Spleen (tissue), 11 donors: ENCODE measurements at regions not wholly inside any gene's neighbourhood (a gene's known extent, or its start where the extent isn't known, plus 50 kb on each side); places are given as distances from the start of the nearest gene placed in this dataset.

Experiments
- DNase-seq: peaks from one replicate; pipeline ENCODE4 v3.0.0-alpha.2; 2020
- H3K27ac ChIP-seq, 8 donors: fragments of 200-600 bp; sonication (generic) in 7 of 8; 1 replicate in 4 of 8; 2 replicates in 4 of 8; pipeline versions ENCODE4 v1.5.0 to v1.8.0; 2016 to 2021; ENCODE audit warnings: inconsistent platforms in 4 of 8, mild to moderate bottlenecking in 4 of 8, moderate library complexity in 1 of 8
- H3K27me3 ChIP-seq, 7 donors: fragments of 200-600 bp; sonication (generic) in 6 of 7; replicated peaks in 1 of 7; 1 replicate in 4 of 7; 2 replicates in 3 of 7; pipeline versions ENCODE4 v1.5.0 to v1.8.0; 2016 to 2021; ENCODE audit warnings: inconsistent platforms in 3 of 7, mild to moderate bottlenecking in 1 of 7
- H3K36me3 ChIP-seq, 6 donors: fragments of 200-600 bp; sonication (generic) in 5 of 6; 1 replicate in 4 of 6; 2 replicates in 2 of 6; pipeline versions ENCODE4 v1.5.0 to v1.8.0; 2016 to 2021; ENCODE audit warnings: inconsistent platforms in 2 of 6
- H3K4me1 ChIP-seq, 6 donors: fragments of 200-600 bp; sonication (generic) in 5 of 6; 1 replicate in 3 of 6; 2 replicates in 3 of 6; pipeline versions ENCODE4 v1.5.0 to v1.8.0; 2016 to 2021; ENCODE audit warnings: inconsistent platforms in 3 of 6
- H3K4me3 ChIP-seq, 8 donors: fragments of 200-600 bp; sonication (generic) in 7 of 8; 1 replicate in 4 of 8; 2 replicates in 4 of 8; pipeline versions ENCODE4 v1.5.0 to v1.8.0; 2016 to 2021; ENCODE audit warnings: inconsistent platforms in 4 of 8, mild to moderate bottlenecking in 4 of 8, moderate library complexity in 2 of 8
- H3K9me3 ChIP-seq, 8 donors: fragments of 200-600 bp; sonication (generic) in 7 of 8; 1 replicate in 4 of 8; 2 replicates in 4 of 8; pipeline versions ENCODE4 v1.5.0 to v1.8.0; 2016 to 2021; ENCODE audit warnings: inconsistent platforms in 4 of 8
- POLR2A ChIP-seq, 3 donors: fragments of 450-650 bp; IDR thresholded peaks; one replicate each; pipeline ENCODE4 v1.5.1; 2017; ENCODE audit warnings: antibody characterized with exemption in 3 of 3, mild to moderate bottlenecking in 1 of 3
- POLR2AphosphoS5 ChIP-seq, 3 donors: sonication (generic); formaldehyde crosslinking; IDR thresholded peaks; one replicate each; pipeline ENCODE4 v1.5.1; 2017; ENCODE audit warnings: antibody characterized with exemption in 3 of 3
- WGBS, 5 donors: extraction: QIAGEN DNeasy Blood & Tissue Kit in 3 of 5; methylation state at CpG; one replicate each; pipeline versions ENCODE4 v1.1.5 to v1.1.7; 2013 to 2018; 5-methylcytosine and 5-hydroxymethylcytosine counted together
- intact Hi-C: fragments of 100-400 bp; cut with DNase I; formaldehyde crosslinking; loops from one replicate; pipeline ENCODE4 v1.15.0; 2023; ENCODE audit warnings: low total_unique reads
- TF ChIP-seq, protein P1 (sequence below), 11 experiments: fragments of 200-600 bp in 7 of 11; fragments of 450-650 bp in 4 of 11; sonication (generic) in 4 of 11; IDR thresholded peaks in 8 of 11; conservative IDR thresholded peaks in 3 of 11; 1 replicate in 7 of 11; 2 replicates in 4 of 11; pipeline versions ENCODE4 v1.4.0 to v1.8.0; 2016 to 2021; ENCODE audit warnings: antibody characterized with exemption in 11 of 11, inconsistent platforms in 4 of 11, mild to moderate bottlenecking in 1 of 11
- donor health status: healthy with polysubstance abuse.
- donor health status: DM: no; HTN: no; CAD: no; lungs with moderate emphysema.
- donor health status: DM: no; HTN: no; CAD: no.
- donor health status: Bipolar disorder and iron deficiency.
- donor health status: healthy.
- donor health status: DM: no; HTN: no; CAD: no.
- donor health status: DM: yes; HTN: yes; CAD: no.

DNA sequence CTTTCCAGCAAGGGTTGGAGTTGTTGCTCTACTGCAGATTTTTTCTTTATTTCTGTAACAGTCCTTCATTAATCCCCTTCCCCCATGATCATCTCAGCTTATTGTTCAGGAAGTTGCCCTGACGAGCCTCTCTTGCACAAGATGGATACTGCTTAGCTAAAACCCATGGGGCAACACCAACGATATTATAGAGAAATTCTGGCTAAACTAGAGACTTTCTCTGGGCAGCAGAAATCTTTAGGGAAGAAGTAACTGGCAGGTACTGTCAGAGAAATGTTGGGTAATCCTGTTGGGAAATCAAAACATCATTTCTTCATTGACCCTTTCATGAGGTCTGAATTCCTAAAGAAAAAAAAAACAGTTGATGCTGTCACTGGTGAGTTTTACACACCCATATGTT lies 921.3 kb downstream of the NLGN4X start:
- no peaks in the 10 kb centered on the region for H3K27me3 ChIP-seq
- no peak for TF ChIP-seq POLR2A (IDR thresholded peaks at IDR 0.05)
- TF ChIP-seq, protein P1, sequence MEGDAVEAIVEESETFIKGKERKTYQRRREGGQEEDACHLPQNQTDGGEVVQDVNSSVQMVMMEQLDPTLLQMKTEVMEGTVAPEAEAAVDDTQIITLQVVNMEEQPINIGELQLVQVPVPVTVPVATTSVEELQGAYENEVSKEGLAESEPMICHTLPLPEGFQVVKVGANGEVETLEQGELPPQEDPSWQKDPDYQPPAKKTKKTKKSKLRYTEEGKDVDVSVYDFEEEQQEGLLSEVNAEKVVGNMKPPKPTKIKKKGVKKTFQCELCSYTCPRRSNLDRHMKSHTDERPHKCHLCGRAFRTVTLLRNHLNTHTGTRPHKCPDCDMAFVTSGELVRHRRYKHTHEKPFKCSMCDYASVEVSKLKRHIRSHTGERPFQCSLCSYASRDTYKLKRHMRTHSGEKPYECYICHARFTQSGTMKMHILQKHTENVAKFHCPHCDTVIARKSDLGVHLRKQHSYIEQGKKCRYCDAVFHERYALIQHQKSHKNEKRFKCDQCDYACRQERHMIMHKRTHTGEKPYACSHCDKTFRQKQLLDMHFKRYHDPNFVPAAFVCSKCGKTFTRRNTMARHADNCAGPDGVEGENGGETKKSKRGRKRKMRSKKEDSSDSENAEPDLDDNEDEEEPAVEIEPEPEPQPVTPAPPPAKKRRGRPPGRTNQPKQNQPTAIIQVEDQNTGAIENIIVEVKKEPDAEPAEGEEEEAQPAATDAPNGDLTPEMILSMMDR (IDR thresholded peaks at IDR 0.05 in 8 of 11, conservative IDR thresholded peaks at IDR 0.05 in 3 of 11): no peak
- TF ChIP-seq POLR2AphosphoS5 (IDR thresholded peaks at IDR 0.05): no peak
- WGBS, 5 donors: 22 to 33% (median 28%) methylated on average over 2 of the region's 2 CpGs

DNA sequence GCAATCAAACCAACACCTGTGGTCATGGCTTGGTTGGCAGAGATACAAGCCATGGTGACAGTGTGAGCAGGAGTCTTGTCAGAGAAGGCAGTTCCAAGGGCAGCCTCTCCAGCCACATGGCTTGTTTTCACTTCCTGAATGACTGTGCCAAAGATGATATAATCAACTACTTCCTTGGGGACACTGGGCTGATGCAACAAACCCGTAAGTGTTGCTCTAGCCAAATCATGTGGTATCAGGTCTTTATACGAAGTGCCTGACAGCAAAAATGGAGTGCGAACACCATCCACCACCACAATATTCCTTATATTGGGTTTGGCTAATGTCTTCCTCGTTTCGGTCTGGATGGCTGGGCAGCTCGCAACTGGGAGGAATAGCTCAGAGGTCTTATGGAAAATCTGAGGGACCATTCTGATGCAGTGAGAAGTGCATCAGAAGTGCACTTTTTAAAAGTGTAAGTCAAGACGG lies 922.0 kb downstream of the NLGN4X start:
- 63 to 82% (median 73%) methylated on average over 7 of the region's 7 CpGs for WGBS, 5 donors
- no peak overlapping the region for H3K4me3 ChIP-seq
- DNase-seq: no peak
- H3K9me3 ChIP-seq: peaks cover 0 to 10% (median 0%) of the 10 kb centered on the region in 8 donors
- intact Hi-C loops: no loop called here
- no peak overlapping the region for H3K27ac ChIP-seq
- H3K4me1 ChIP-seq: no peaks in the 10 kb centered on the region
- H3K36me3 ChIP-seq: no peaks in the 10 kb centered on the region
- TF ChIP-seq POLR2AphosphoS5 (IDR thresholded peaks at IDR 0.05): no peak
- TF ChIP-seq, protein P1 (IDR thresholded peaks at IDR 0.05 in 8 of 11, conservative IDR thresholded peaks at IDR 0.05 in 3 of 11): no peak
- TF ChIP-seq POLR2A (IDR thresholded peaks at IDR 0.05): no peak
- no peaks in the 10 kb centered on the region for H3K27me3 ChIP-seq

More for the DNA sequence above, 921.3 kb downstream of the NLGN4X start:
- no peaks in the 10 kb centered on the region for H3K4me1 ChIP-seq
- H3K4me3 ChIP-seq: no peak overlapping the region
- intact Hi-C loops: no loop called here
- no peak for DNase-seq
- no peak overlapping the region for H3K27ac ChIP-seq
- H3K36me3 ChIP-seq: no peaks in the 10 kb centered on the region
- peaks cover 0 to 10% (median 0%) of the 10 kb centered on the region in 8 donors for H3K9me3 ChIP-seq

DNA sequence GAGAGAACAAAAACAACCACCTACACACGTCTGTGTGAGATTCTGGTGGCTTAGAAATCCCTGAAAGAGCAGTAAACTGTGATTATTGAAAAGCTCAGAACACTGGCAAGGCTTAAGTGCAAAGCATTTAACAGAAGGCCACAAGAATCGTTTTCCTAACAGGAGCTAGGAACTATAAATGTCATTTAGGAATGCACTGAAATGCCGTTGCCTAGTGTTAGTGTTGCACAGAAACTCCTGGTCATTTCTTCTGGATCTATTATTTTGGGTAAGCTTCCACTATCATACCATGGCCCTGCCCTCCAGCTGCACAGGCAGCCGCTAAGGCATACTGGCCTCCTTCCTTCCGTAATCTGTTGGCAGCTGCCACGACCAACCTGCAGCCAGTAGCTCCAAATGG lies 923.2 kb downstream of the NLGN4X start:
- DNase-seq: no peak
- H3K36me3 ChIP-seq: no peaks in the 10 kb centered on the region
- 62 to 69% (median 64%) methylated on average over 6 of the region's 6 CpGs for WGBS, 5 donors
- no peaks in the 10 kb centered on the region for H3K4me1 ChIP-seq
- intact Hi-C loops: no loop called here
- no peak overlapping the region for H3K27ac ChIP-seq
- H3K4me3 ChIP-seq: no peak overlapping the region
- TF ChIP-seq, protein P1 (IDR thresholded peaks at IDR 0.05 in 8 of 11, conservative IDR thresholded peaks at IDR 0.05 in 3 of 11): no peak
- no peaks in the 10 kb centered on the region for H3K27me3 ChIP-seq
- H3K9me3 ChIP-seq: peaks cover 0 to 10% (median 0%) of the 10 kb centered on the region in 8 donors

DNA sequence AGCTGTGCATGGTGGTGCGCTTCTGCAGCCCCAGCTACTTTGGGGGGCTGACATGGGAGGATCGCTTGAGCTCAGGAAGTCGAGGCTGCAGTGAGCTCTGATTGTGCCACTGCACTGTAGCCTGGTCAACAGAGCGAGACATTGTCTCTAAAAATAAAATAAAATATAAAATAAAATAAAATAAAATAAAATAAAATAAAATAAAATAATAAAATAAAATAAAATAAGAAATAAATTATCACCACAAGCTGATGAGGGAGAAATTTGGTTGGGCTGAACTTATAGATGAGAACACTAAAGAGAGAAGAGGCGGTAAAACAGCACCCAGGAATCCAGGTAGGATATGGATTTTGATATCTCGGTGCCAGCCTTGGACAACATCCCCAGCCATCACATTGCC lies 933.7 kb downstream of the NLGN4X start:
- peaks cover 0 to 13% (median 3%) of the 10 kb centered on the region in 8 donors for H3K9me3 ChIP-seq
- no peak for DNase-seq
- H3K27me3 ChIP-seq: no peaks in the 10 kb centered on the region
- no peak overlapping the region for H3K4me3 ChIP-seq
- intact Hi-C loops: no loop called here
- TF ChIP-seq POLR2AphosphoS5 (IDR thresholded peaks at IDR 0.05): no peak
- no peak for TF ChIP-seq POLR2A (IDR thresholded peaks at IDR 0.05)
- TF ChIP-seq, protein P1 (IDR thresholded peaks at IDR 0.05 in 8 of 11, conservative IDR thresholded peaks at IDR 0.05 in 3 of 11): no peak
- H3K36me3 ChIP-seq: no peaks in the 10 kb centered on the region
- H3K27ac ChIP-seq: no peak overlapping the region
- WGBS, 5 donors: 87 to 92% (median 90%) methylated on average over 6 of the region's 6 CpGs
- H3K4me1 ChIP-seq: no peaks in the 10 kb centered on the region
